Parathyroid adenoma (tissue), 2 donors: ENCODE measurements at regions not wholly inside any gene's neighbourhood (a gene's known extent, or its start where the extent isn't known, plus 50 kb on each side); places are given as distances from the start of the nearest gene placed in this dataset.

Experiments used
- H2AFZ ChIP-seq: fragments of 300-600 bp; sonication (generic); one replicate; pipeline ENCODE4 v1.7.0; 2017; ENCODE audit warnings: antibody characterized with exemption, mild to moderate bottlenecking
- H3K27ac ChIP-seq: fragments of 300-600 bp; sonication (generic); one replicate; pipeline ENCODE4 v1.7.0; 2017
- H3K27me3 ChIP-seq: fragments of 300-600 bp; sonication (generic); one replicate; pipeline ENCODE4 v1.7.0; 2017; ENCODE audit warnings: low read length; ENCODE audit not compliant: control insufficient read depth, insufficient read depth
- H3K36me3 ChIP-seq: fragments of 300-600 bp; sonication (generic); one replicate; pipeline ENCODE4 v1.7.0; 2017; ENCODE audit warnings: low read length; ENCODE audit not compliant: control insufficient read depth, insufficient read depth
- H3K4me1 ChIP-seq: fragments of 300-600 bp; sonication (generic); one replicate; pipeline ENCODE4 v1.7.0; 2017; ENCODE audit warnings: control low read depth
- H3K4me2 ChIP-seq: fragments of 300-600 bp; sonication (generic); one replicate; pipeline ENCODE4 v1.7.0; 2017; ENCODE audit warnings: low read length
- H3K4me3 ChIP-seq: fragments of 300-600 bp; sonication (generic); one replicate; pipeline ENCODE4 v1.7.0; 2017; ENCODE audit warnings: low read depth, low read length
- H3K79me2 ChIP-seq: fragments of 300-600 bp; sonication (generic); one replicate; pipeline ENCODE4 v1.7.0; 2017; ENCODE audit warnings: control low read depth
- H3K9ac ChIP-seq: fragments of 300-600 bp; sonication (generic); one replicate; pipeline ENCODE4 v1.7.0; 2017; ENCODE audit warnings: mild to moderate bottlenecking
- H3K9me3 ChIP-seq: fragments of 300-600 bp; sonication (generic); one replicate; pipeline ENCODE4 v1.7.0; 2017; ENCODE audit warnings: low read length; ENCODE audit not compliant: control insufficient read depth
- TF ChIP-seq, protein P1 (sequence below): fragments of 300-600 bp; sonication (generic); IDR thresholded peaks from one replicate; pipeline ENCODE4 v1.7.0; 2017; ENCODE audit warnings: antibody characterized with exemption, mild to moderate bottlenecking
- donor health status: primary hyperparathyroidism.

DNA sequence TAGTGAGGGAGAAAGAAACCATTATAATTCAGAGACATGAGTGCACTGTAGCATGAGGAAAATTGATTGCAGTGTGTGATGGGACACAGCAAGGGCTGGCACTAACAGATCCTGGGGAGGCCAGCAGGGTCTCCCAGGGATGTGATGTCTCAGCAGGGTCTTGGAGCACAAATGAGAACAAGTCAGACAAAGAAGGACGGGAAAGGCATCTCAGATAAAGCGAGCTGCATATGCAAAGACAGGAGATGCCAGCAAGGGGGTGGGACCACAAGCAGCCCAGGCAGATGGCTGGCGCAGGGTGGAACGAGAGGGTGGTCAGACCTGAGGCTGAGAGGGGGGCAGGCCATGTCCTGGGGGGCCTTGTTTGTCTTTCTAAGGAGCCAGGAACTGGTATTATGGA is 102.6 kb upstream of the DLX2 start:
- no peak overlapping the region for H3K4me3 ChIP-seq
- TF ChIP-seq, protein P1, sequence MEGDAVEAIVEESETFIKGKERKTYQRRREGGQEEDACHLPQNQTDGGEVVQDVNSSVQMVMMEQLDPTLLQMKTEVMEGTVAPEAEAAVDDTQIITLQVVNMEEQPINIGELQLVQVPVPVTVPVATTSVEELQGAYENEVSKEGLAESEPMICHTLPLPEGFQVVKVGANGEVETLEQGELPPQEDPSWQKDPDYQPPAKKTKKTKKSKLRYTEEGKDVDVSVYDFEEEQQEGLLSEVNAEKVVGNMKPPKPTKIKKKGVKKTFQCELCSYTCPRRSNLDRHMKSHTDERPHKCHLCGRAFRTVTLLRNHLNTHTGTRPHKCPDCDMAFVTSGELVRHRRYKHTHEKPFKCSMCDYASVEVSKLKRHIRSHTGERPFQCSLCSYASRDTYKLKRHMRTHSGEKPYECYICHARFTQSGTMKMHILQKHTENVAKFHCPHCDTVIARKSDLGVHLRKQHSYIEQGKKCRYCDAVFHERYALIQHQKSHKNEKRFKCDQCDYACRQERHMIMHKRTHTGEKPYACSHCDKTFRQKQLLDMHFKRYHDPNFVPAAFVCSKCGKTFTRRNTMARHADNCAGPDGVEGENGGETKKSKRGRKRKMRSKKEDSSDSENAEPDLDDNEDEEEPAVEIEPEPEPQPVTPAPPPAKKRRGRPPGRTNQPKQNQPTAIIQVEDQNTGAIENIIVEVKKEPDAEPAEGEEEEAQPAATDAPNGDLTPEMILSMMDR = no peak
- no peak overlapping the region for H2AFZ ChIP-seq
- H3K27ac ChIP-seq = no peak overlapping the region
- no peaks in the 10 kb centered on the region for H3K27me3 ChIP-seq
- H3K4me2 ChIP-seq = no peak overlapping the region
- no peak overlapping the region for H3K9ac ChIP-seq
- H3K9me3 ChIP-seq = no peaks in the 10 kb centered on the region
- no peaks in the 10 kb centered on the region for H3K36me3 ChIP-seq
- no peaks in the 10 kb centered on the region for H3K4me1 ChIP-seq
- H3K79me2 ChIP-seq = no peaks in the 10 kb centered on the region

DNA sequence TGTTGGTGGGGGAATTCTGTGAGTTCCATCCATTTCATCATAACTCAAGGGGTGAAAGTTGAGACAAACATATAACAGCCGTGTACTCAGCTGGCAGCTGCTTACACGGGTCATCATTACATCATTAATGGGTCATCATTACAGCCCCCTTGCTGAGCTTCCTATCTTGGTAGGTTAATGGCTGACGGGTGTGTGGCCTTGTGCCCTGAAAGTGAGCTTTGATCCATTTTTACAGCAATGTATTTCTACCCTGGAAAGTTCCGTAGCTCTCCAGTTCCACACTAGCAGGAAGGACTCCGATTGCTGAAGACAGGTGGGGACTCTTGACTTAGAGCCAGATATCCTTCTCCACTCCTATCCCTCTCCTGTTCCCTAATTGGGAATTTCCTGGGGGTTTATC is 105.2 kb upstream of the DLX2 start:
- Histone ChIP-seq H3K4me1 (no peaks in the 10 kb centered on the region), H3K27me3 (no peaks in the 10 kb centered on the region), H3K4me3 (no peak overlapping the region), H2AFZ (no peak overlapping the region), H3K27ac (no peak overlapping the region), H3K36me3 (no peaks in the 10 kb centered on the region), H3K9me3 (no peaks in the 10 kb centered on the region), H3K79me2 (no peaks in the 10 kb centered on the region), H3K4me2 (no peak overlapping the region), H3K9ac (no peak overlapping the region)
- TF ChIP-seq, protein P1 = no peak

GRCh38 chr2:172208791-172209325 is 106.2 kb upstream of the DLX2 start:
- Histone ChIP-seq H3K36me3 (no peaks in the 10 kb centered on the region), H3K27ac (no peak overlapping the region), H2AFZ (no peak overlapping the region), H3K4me1 (no peaks in the 10 kb centered on the region), H3K9ac (no peak overlapping the region), H3K4me2 (no peak overlapping the region), H3K27me3 (no peaks in the 10 kb centered on the region), H3K9me3 (no peaks in the 10 kb centered on the region), H3K4me3 (no peak overlapping the region), H3K79me2 (no peaks in the 10 kb centered on the region)
- TF ChIP-seq, protein P1 = no peak

GRCh38 chr2:172210599-172210998 is 107.9 kb upstream of the DLX2 start:
- Histone ChIP-seq H3K27ac (no peak overlapping the region), H3K4me1 (no peaks in the 10 kb centered on the region), H3K27me3 (no peaks in the 10 kb centered on the region), H3K4me3 (no peak overlapping the region), H3K9me3 (no peaks in the 10 kb centered on the region), H3K4me2 (no peak overlapping the region), H3K9ac (no peak overlapping the region), H2AFZ (no peak overlapping the region), H3K36me3 (no peaks in the 10 kb centered on the region), H3K79me2 (no peaks in the 10 kb centered on the region)
- TF ChIP-seq, protein P1 = no peak

DNA sequence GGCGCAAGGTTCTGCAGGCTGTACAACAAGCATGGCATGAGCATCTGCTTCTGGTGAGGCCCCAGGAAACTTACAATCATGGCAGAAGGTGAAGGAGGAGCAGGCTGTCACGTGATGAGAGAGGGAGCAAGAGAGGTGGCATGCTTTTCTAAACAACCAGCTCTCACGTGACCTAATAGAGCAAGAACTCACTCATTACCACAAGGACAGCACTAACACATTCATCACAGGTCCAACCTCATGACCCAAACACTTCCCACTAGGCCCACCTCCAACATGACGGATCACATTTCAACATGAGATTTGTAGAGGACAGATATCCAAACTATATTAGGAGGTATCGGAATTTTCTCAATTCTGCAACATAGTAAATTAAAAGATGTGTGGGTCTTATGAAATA is 108.8 kb upstream of the DLX2 start:
- no peak overlapping the region for H3K27ac ChIP-seq
- no peaks in the 10 kb centered on the region for H3K9me3 ChIP-seq
- H3K4me2 ChIP-seq = no peak overlapping the region
- peak overlapping the region; percentile 44 for H2AFZ ChIP-seq
- TF ChIP-seq, protein P1 = no peak
- no peak overlapping the region for H3K9ac ChIP-seq
- H3K36me3 ChIP-seq = no peaks in the 10 kb centered on the region
- no peaks in the 10 kb centered on the region for H3K79me2 ChIP-seq
- H3K27me3 ChIP-seq = no peaks in the 10 kb centered on the region
- H3K4me1 ChIP-seq = no peaks in the 10 kb centered on the region
- H3K4me3 ChIP-seq = no peak overlapping the region
